ENCODE measurements at regions not wholly inside any gene's neighbourhood (a gene's known extent, or its start where the extent isn't known, plus 50 kb on each side); places are given as distances from the start of the nearest gene placed in this dataset.

DNA sequence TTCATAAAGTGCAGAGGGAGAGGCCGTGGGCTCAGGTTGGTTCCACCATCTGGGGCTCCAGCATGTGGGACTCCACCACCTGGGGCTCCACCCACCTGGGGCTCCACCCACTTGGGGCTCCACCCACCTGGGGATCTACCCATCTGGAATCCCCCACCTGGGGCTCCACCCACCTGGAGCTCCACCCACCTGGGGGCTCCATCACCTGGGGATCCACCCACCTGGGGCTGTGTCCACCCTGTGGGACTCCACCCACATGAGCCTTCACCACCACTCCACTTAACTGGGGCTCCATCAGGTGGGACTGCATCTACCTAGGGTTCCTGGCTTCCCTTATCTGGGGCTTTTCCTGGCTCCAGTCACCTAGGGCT is 226.0 kb upstream of the CDYL start:
- no peaks in the 10 kb centered on the region for H3K36me3 Mint-ChIP-seq (ENCODE audit: low read depth)
- H3K27ac Mint-ChIP-seq: no peak overlapping the region
- ATAC-seq (no peak), DNase-seq (no peak)
- CTCF ChIA-PET: no interaction called here
- no peaks in the 10 kb centered on the region for H3K9me3 Mint-ChIP-seq (ENCODE audit: insufficient read depth)
- no peaks in the 10 kb centered on the region for H3K4me1 Mint-ChIP-seq (ENCODE audit: low read depth)
- H3K27me3 Mint-ChIP-seq (ENCODE audit: low read depth): no peaks in the 10 kb centered on the region
- no peak overlapping the region for H3K4me3 Mint-ChIP-seq
- POLR2A ChIA-PET: no interaction called here

- Mint-ChIP-seq H3K4me3 (no peak overlapping the region), H3K27me3 (ENCODE audit: low read depth) (no peaks in the 10 kb centered on the region), H3K36me3 (ENCODE audit: low read depth) (no peaks in the 10 kb centered on the region), H3K9me3 (ENCODE audit: insufficient read depth) (no peaks in the 10 kb centered on the region), H3K27ac (no peak overlapping the region), H3K4me1 (ENCODE audit: low read depth) (no peaks in the 10 kb centered on the region)
- ChIA-PET POLR2A (no interaction called here), CTCF (no interaction called here)
- DNase-seq (no peak), ATAC-seq (no peak)
Measured at GRCh38 chr6:4549556-4550226, 226.5 kb upstream of the CDYL start.

- no peaks in the 10 kb centered on the region for H3K4me1 Mint-ChIP-seq (ENCODE audit: low read depth)
- POLR2A ChIA-PET: no interaction called here
- DNase-seq: no peak
- no peaks in the 10 kb centered on the region for H3K36me3 Mint-ChIP-seq (ENCODE audit: low read depth)
- no peak overlapping the region for H3K4me3 Mint-ChIP-seq
- peaks cover 5% of the 10 kb centered on the region for H3K27me3 Mint-ChIP-seq (ENCODE audit: low read depth)
- H3K27ac Mint-ChIP-seq: no peak overlapping the region
- no peak for ATAC-seq
- no peaks in the 10 kb centered on the region for H3K9me3 Mint-ChIP-seq (ENCODE audit: insufficient read depth)
- CTCF ChIA-PET: no interaction called here
Measured at GRCh38 chr6:4545893-4546292, 230.3 kb upstream of the CDYL start.

DNA sequence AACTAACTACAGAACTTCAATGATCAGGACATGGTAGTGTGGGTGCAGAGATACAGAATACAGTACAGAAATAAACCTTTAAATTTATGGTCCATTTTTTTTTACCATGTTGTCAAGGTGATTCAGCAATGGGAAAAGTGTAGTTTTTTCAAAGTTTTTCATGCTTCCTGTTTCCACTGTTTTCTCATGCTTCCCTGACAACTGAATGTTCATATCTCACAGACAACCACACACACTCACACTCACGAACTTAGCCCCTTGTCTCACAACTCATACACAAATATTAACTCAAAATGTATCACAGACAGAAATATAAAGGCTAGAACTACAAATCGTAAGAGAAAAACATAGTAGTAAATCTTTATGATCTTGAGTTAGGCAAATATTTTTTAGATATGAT is 232.6 kb upstream of the CDYL start:
- ChIA-PET CTCF (no interaction called here), POLR2A (no interaction called here)
- Mint-ChIP-seq H3K4me1 (ENCODE audit: low read depth) (no peaks in the 10 kb centered on the region), H3K27ac (no peak overlapping the region), H3K36me3 (ENCODE audit: low read depth) (no peaks in the 10 kb centered on the region), H3K9me3 (ENCODE audit: insufficient read depth) (no peaks in the 10 kb centered on the region), H3K27me3 (ENCODE audit: low read depth) (peaks cover 6% of the 10 kb centered on the region), H3K4me3 (no peak overlapping the region)
- no peak for ATAC-seq
- DNase-seq: no peak

- DNase-seq (no peak), ATAC-seq (no peak)
- Mint-ChIP-seq H3K4me3 (no peak overlapping the region), H3K36me3 (ENCODE audit: low read depth) (no peaks in the 10 kb centered on the region), H3K9me3 (ENCODE audit: insufficient read depth) (peaks cover 10% of the 10 kb centered on the region), H3K4me1 (ENCODE audit: low read depth) (no peaks in the 10 kb centered on the region), H3K27me3 (ENCODE audit: low read depth) (peaks cover 13% of the 10 kb centered on the region), H3K27ac (no peak overlapping the region)
- ChIA-PET CTCF (interaction anchor here (0.7 kb wide), 1 partner anchor 1524 kb away, joined by 3 read pairs; no protein-coding TSS in a partner anchor), POLR2A (no interaction called here)
Measured at GRCh38 chr6:4533576-4533975, 242.6 kb upstream of the CDYL start.

DNA sequence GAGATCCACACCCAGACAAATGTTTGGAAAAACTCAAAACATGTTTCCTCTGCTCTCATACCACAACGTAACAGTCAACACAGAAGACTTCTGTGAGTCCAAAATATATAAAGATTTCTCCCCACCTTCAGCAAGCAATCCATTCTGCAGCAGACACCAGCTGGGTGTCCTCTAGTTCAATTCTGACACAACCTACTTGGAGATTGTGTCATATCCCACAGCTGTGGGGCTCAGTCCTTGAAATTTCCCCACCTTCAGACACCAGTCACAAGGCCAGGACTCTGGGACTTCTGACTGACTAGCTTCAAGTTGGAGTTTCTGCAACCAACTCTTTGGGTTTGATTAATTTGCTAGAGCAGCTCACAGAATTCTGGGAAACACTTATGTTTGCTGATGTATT is 244.8 kb upstream of the CDYL start:
- ChIA-PET POLR2A (no interaction called here), CTCF (no interaction called here)
- DNase-seq (no peak), ATAC-seq (no peak)
- Mint-ChIP-seq H3K4me3 (no peak overlapping the region), H3K4me1 (ENCODE audit: low read depth) (no peaks in the 10 kb centered on the region), H3K27ac (no peak overlapping the region), H3K9me3 (ENCODE audit: insufficient read depth) (peaks cover 10% of the 10 kb centered on the region), H3K27me3 (ENCODE audit: low read depth) (peaks cover 16% of the 10 kb centered on the region), H3K36me3 (ENCODE audit: low read depth) (no peaks in the 10 kb centered on the region)

DNA sequence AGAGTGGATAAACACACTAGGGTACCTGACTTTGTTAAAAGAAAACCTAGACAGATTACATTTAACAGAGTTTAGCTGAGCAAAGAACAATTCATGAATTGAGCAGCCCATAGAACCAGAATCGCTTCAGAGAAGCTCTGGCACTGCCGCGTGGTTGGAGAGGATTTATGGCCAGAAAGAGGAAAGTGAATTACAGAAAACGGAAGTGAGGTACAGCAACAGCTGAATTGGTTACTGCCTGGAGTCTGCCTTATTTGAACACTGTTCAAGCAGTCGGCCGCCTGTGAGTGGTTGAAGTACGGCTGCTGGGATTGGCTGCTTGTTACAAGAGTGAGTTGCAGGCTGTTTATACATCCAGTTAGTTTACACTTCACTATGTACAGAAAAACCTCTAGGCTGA is 253.8 kb upstream of the CDYL start:
- H3K27me3 Mint-ChIP-seq (ENCODE audit: low read depth): peaks cover 8% of the 10 kb centered on the region
- ChIA-PET CTCF (no interaction called here), POLR2A (interaction anchor here (0.6 kb wide), 1 partner anchor 210 kb away, joined by 3 read pairs; no protein-coding TSS in a partner anchor)
- no peaks in the 10 kb centered on the region for H3K4me1 Mint-ChIP-seq (ENCODE audit: low read depth)
- no peaks in the 10 kb centered on the region for H3K36me3 Mint-ChIP-seq (ENCODE audit: low read depth)
- no peak for ATAC-seq
- no peaks in the 10 kb centered on the region for H3K9me3 Mint-ChIP-seq (ENCODE audit: insufficient read depth)
- no peak overlapping the region for H3K4me3 Mint-ChIP-seq
- no peak overlapping the region for H3K27ac Mint-ChIP-seq
- no peak for DNase-seq

DNA sequence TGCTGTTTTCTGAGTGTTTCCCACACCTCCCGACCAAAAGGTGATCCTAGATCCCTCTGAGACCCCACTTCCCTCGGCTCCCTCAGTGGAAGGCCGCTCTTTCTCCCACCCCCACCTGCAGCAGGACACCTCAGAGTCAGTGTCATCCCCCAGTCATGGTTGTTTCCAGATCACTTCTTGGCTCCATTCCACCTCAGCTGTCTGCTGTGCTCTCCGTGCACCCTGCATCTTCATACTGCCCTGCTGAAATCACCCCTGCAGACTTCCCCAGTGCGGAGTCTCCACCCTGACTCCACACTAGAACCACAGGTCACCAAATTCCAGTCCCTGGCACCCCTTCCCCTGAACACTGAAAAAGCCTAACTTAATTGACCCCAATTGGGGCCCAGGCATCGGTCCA is 255.1 kb upstream of the CDYL start:
- ATAC-seq (no peak), DNase-seq (no peak)
- Mint-ChIP-seq H3K4me3 (no peak overlapping the region), H3K27me3 (ENCODE audit: low read depth) (peaks cover 8% of the 10 kb centered on the region), H3K9me3 (ENCODE audit: insufficient read depth) (no peaks in the 10 kb centered on the region), H3K27ac (no peak overlapping the region), H3K36me3 (ENCODE audit: low read depth) (no peaks in the 10 kb centered on the region), H3K4me1 (ENCODE audit: low read depth) (no peaks in the 10 kb centered on the region)
- ChIA-PET POLR2A (no interaction called here), CTCF (no interaction called here)

DNA sequence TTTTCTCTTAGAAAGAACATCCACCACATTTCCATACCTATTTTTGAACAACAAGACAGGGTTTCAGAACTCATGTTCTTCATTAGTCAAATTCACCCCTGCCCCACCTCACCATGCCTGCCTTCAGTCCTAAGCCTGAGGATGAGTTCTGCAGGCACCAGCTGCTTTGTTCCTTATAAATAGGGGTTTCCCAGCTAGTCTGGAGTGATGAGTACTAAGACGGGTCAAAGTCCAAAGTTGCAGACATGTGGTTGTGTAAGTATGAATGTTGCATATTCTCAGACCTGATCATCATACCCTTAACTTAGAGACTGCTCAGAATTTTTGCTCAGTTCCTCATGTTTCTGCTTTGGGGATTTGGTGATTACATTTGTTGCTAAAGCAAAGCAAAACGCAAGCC is 257.7 kb upstream of the CDYL start:
- Mint-ChIP-seq H3K36me3 (ENCODE audit: low read depth) (no peaks in the 10 kb centered on the region), H3K27me3 (ENCODE audit: low read depth) (peaks cover 6% of the 10 kb centered on the region), H3K4me1 (ENCODE audit: low read depth) (no peaks in the 10 kb centered on the region), H3K27ac (no peak overlapping the region), H3K9me3 (ENCODE audit: insufficient read depth) (no peaks in the 10 kb centered on the region), H3K4me3 (no peak overlapping the region)
- ChIA-PET CTCF (no interaction called here), POLR2A (no interaction called here)
- no peak for ATAC-seq
- DNase-seq: no peak

- Mint-ChIP-seq H3K4me1 (ENCODE audit: low read depth) (no peaks in the 10 kb centered on the region), H3K4me3 (no peak overlapping the region), H3K27ac (no peak overlapping the region), H3K27me3 (ENCODE audit: low read depth) (no peaks in the 10 kb centered on the region), H3K36me3 (ENCODE audit: low read depth) (no peaks in the 10 kb centered on the region), H3K9me3 (ENCODE audit: insufficient read depth) (no peaks in the 10 kb centered on the region)
- DNase-seq: no peak
- CTCF ChIA-PET: no interaction called here
- no peak for ATAC-seq
- POLR2A ChIA-PET: no interaction called here
Measured at GRCh38 chr6:4516206-4516605, 260.0 kb upstream of the CDYL start.

DNA sequence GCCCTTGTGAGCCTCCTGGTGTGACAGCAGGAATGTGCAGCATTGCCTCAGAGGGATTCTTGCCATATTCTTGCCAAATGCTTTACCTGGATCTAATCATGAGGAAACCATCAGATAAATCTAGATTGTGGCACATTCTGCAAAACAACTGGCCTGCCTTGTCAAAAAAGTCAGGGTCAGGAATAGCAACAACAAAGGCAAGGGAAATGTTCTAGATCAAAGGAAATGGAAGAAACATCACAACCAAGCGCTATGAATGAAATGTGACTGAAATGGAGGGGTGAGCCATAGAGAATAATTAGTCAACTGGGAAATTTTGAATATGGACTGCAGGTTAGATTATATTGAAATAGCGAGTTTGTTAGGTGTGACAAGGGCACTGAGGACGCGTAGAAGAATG is 262.6 kb upstream of the CDYL start:
- Mint-ChIP-seq H3K27ac (no peak overlapping the region), H3K4me3 (no peak overlapping the region), H3K4me1 (ENCODE audit: low read depth) (no peaks in the 10 kb centered on the region), H3K9me3 (ENCODE audit: insufficient read depth) (no peaks in the 10 kb centered on the region), H3K36me3 (ENCODE audit: low read depth) (no peaks in the 10 kb centered on the region), H3K27me3 (ENCODE audit: low read depth) (no peaks in the 10 kb centered on the region)
- DNase-seq (no peak), ATAC-seq (no peak)
- ChIA-PET CTCF (no interaction called here), POLR2A (no interaction called here)

- Mint-ChIP-seq H3K27me3 (ENCODE audit: low read depth) (peaks cover 3% of the 10 kb centered on the region), H3K27ac (no peak overlapping the region), H3K4me1 (ENCODE audit: low read depth) (no peaks in the 10 kb centered on the region), H3K9me3 (ENCODE audit: insufficient read depth) (no peaks in the 10 kb centered on the region), H3K36me3 (ENCODE audit: low read depth) (no peaks in the 10 kb centered on the region), H3K4me3 (no peak overlapping the region)
- CTCF ChIA-PET: no interaction called here
- POLR2A ChIA-PET: no interaction called here
- DNase-seq (no peak), ATAC-seq (no peak)
Measured at GRCh38 chr6:4512051-4512471, 264.1 kb upstream of the CDYL start.

GRCh38 chr6:4511641-4512020 is 264.6 kb upstream of the CDYL start:
- H3K27me3 Mint-ChIP-seq (ENCODE audit: low read depth): peaks cover 3% of the 10 kb centered on the region
- ATAC-seq (no peak), DNase-seq (no peak)
- H3K4me1 Mint-ChIP-seq (ENCODE audit: low read depth): no peaks in the 10 kb centered on the region
- H3K9me3 Mint-ChIP-seq (ENCODE audit: insufficient read depth): no peaks in the 10 kb centered on the region
- CTCF ChIA-PET: no interaction called here
- POLR2A ChIA-PET: no interaction called here
- no peak overlapping the region for H3K4me3 Mint-ChIP-seq
- no peaks in the 10 kb centered on the region for H3K36me3 Mint-ChIP-seq (ENCODE audit: low read depth)
- no peak overlapping the region for H3K27ac Mint-ChIP-seq
